Gastrocnemius medialis (tissue), 4 donors: ENCODE measurements at regions not wholly inside any gene's neighbourhood (a gene's known extent, or its start where the extent isn't known, plus 50 kb on each side); places are given as distances from the start of the nearest gene placed in this dataset.

Experiments
- ATAC-seq, 2 donors: fragments of 150-250 bp; one replicate each; pipeline ENCODE4 v1.9.1; 2016
- DNase-seq, 2 donors: peaks; one replicate each; pipeline ENCODE4 v3.0.0-alpha.2; 2019
- H3K27ac ChIP-seq, 4 donors: fragments of 200-600 bp; sonication (generic); 1 replicate in 1 of 4; 2 replicates in 3 of 4; pipeline ENCODE4 v1.5.1; 2016 to 2018; ENCODE audit warnings: mild to moderate bottlenecking in 2 of 4, moderate library complexity in 1 of 4
- H3K27me3 ChIP-seq, 3 donors: fragments of 200-600 bp; sonication (generic) in 2 of 3; 1 replicate in 1 of 3; 2 replicates in 2 of 3; pipeline versions ENCODE4 v1.5.1 to v1.6.0; 2016 to 2019; ENCODE audit warnings: mild to moderate bottlenecking in 1 of 3, moderate library complexity in 1 of 3
- H3K36me3 ChIP-seq, 2 donors: fragments of 200-600 bp; sonication (generic) in 1 of 2; one replicate each; pipeline ENCODE4 v1.5.1; 2017 to 2018
- H3K4me1 ChIP-seq, 2 donors: fragments of 200-600 bp; sonication (generic) in 1 of 2; one replicate each; pipeline ENCODE4 v1.5.1; 2016 to 2017; ENCODE audit warnings: mild to moderate bottlenecking in 2 of 2
- H3K4me3 ChIP-seq, 4 donors: fragments of 200-600 bp; sonication (generic) in 3 of 4; 1 replicate in 1 of 4; 2 replicates in 3 of 4; pipeline ENCODE4 v1.5.1; 2016 to 2019; ENCODE audit warnings: mild to moderate bottlenecking in 2 of 4
- H3K9me3 ChIP-seq, 3 donors: fragments of 200-600 bp; sonication (generic) in 2 of 3; 1 replicate in 1 of 3; 2 replicates in 2 of 3; pipeline ENCODE4 v1.5.1; 2016 to 2019
- CTCF ChIP-seq, 5 experiments: fragments of 450-650 bp in 3 of 5; fragments of 200-600 bp in 2 of 5; sonication (generic) in 2 of 5; IDR thresholded peaks in 4 of 5; conservative IDR thresholded peaks in 1 of 5; 1 replicate in 4 of 5; 2 replicates in 1 of 5; pipeline ENCODE4 v1.5.1; 2016 to 2019; ENCODE audit warnings: antibody characterized with exemption in 5 of 5, mild to moderate bottlenecking in 3 of 5, moderate library complexity in 3 of 5
- POLR2A ChIP-seq, 2 donors: fragments of 450-650 bp; IDR thresholded peaks; one replicate each; pipeline ENCODE4 v1.6.1; 2017; ENCODE audit warnings: antibody characterized with exemption in 2 of 2, mild to moderate bottlenecking in 2 of 2, moderate library complexity in 2 of 2
- in situ Hi-C, 4 donors: fragments of 200-750 bp; cut with MboI; loops; one replicate each; pipeline versions ENCODE4 v1.15.0 to v1.8.0; 2017; ENCODE audit warnings: low sequenced_read_pairs in 4 of 4
- intact Hi-C: fragments of 100-400 bp; cut with DNase I; formaldehyde crosslinking; loops from one replicate; pipeline ENCODE4 v1.15.1; 2023; ENCODE audit warnings: low total_unique reads

- DNase-seq (no peak), ATAC-seq (no peak)
- H3K27ac ChIP-seq = no peak overlapping the region
- TF ChIP-seq CTCF (IDR thresholded peaks at IDR 0.05 in 4 of 5, conservative IDR thresholded peaks at IDR 0.05 in 1 of 5) (no peak), POLR2A (IDR thresholded peaks at IDR 0.05) (no peak)
- intact Hi-C loops (no loop called here), in situ Hi-C loops (no loop called here)
- H3K36me3 ChIP-seq = no peaks in the 10 kb centered on the region
- no peaks in the 10 kb centered on the region for H3K9me3 ChIP-seq
- peaks cover 0 to 5% of the 10 kb centered on the region in 2 donors for H3K4me1 ChIP-seq
- no peaks in the 10 kb centered on the region for H3K27me3 ChIP-seq
- H3K4me3 ChIP-seq = no peak overlapping the region
These were observed 126.0 kb upstream of the IL12B start for GRCh38 chr5:159456261-159456660.

- H3K27ac ChIP-seq = no peak overlapping the region
- no peak for ATAC-seq
- no peaks in the 10 kb centered on the region for H3K9me3 ChIP-seq
- no peaks in the 10 kb centered on the region for H3K4me1 ChIP-seq
- no peak overlapping the region for H3K4me3 ChIP-seq
- no peaks in the 10 kb centered on the region for H3K27me3 ChIP-seq
- intact Hi-C loops (no loop called here), in situ Hi-C loops (no loop called here)
- DNase-seq = no peak
- no peaks in the 10 kb centered on the region for H3K36me3 ChIP-seq
- no peak for TF ChIP-seq POLR2A (IDR thresholded peaks at IDR 0.05)
- no peak for TF ChIP-seq CTCF (IDR thresholded peaks at IDR 0.05 in 4 of 5, conservative IDR thresholded peaks at IDR 0.05 in 1 of 5)
These were observed 126.6 kb upstream of the IL12B start for GRCh38 chr5:159456722-159457465.

GRCh38 chr5:159458217-159458711 lies 128.0 kb upstream of the IL12B start:
- DNase-seq (no peak), ATAC-seq (no peak)
- no peak for TF ChIP-seq POLR2A (IDR thresholded peaks at IDR 0.05)
- no peak for TF ChIP-seq CTCF (IDR thresholded peaks at IDR 0.05 in 4 of 5, conservative IDR thresholded peaks at IDR 0.05 in 1 of 5)
- no peak overlapping the region for H3K27ac ChIP-seq
- H3K36me3 ChIP-seq = no peaks in the 10 kb centered on the region
- H3K4me1 ChIP-seq = no peaks in the 10 kb centered on the region
- no peaks in the 10 kb centered on the region for H3K27me3 ChIP-seq
- no peak overlapping the region for H3K4me3 ChIP-seq
- in situ Hi-C loops = no loop called here
- intact Hi-C loops = no loop called here
- H3K9me3 ChIP-seq = no peaks in the 10 kb centered on the region

- ATAC-seq (no peak), DNase-seq (no peak)
- Histone ChIP-seq H3K4me3 (no peak overlapping the region), H3K4me1 (no peaks in the 10 kb centered on the region), H3K9me3 (no peaks in the 10 kb centered on the region), H3K36me3 (no peaks in the 10 kb centered on the region), H3K27me3 (no peaks in the 10 kb centered on the region), H3K27ac (no peak overlapping the region)
- intact Hi-C loops (no loop called here), in situ Hi-C loops (no loop called here)
- no peak for TF ChIP-seq POLR2A (IDR thresholded peaks at IDR 0.05)
- no peak for TF ChIP-seq CTCF (IDR thresholded peaks at IDR 0.05 in 4 of 5, conservative IDR thresholded peaks at IDR 0.05 in 1 of 5)
These were observed 128.9 kb upstream of the IL12B start for GRCh38 chr5:159459132-159459627.
